DOHH2 (cell line): ENCODE measurements at regions not wholly inside any gene's neighbourhood (a gene's known extent, or its start where the extent isn't known, plus 50 kb on each side); places are given as distances from the start of the nearest gene placed in this dataset.

Experiments used
- H3F3A ChIP-seq: fragments of 200-600 bp; sonication (generic), shearing (Covaris generic); 2 replicates; pipeline ENCODE4 v1.6.0; 2016; ENCODE audit warnings: antibody characterized with exemption, mild to moderate bottlenecking; ENCODE audit not compliant: control insufficient read depth, insufficient read depth
- H3K27ac ChIP-seq: fragments of 200-600 bp; sonication (generic); 2 replicates; pipeline ENCODE4 v1.5.1; 2014; ENCODE audit warnings: low read depth, mild to moderate bottlenecking, low read length, moderate library complexity
- H3K27me3 ChIP-seq: fragments of 200-600 bp; sonication (generic); 2 replicates; pipeline ENCODE4 v1.6.1; 2014; ENCODE audit warnings: mild to moderate bottlenecking, low read length, mixed read lengths; ENCODE audit not compliant: control insufficient read depth
- H3K36me3 ChIP-seq: fragments of 200-600 bp; sonication (generic); 2 replicates; pipeline ENCODE4 v1.6.1; 2014; ENCODE audit warnings: mild to moderate bottlenecking, low read length, moderate library complexity, mixed read lengths; ENCODE audit not compliant: control insufficient read depth
- H3K4me1 ChIP-seq: fragments of 200-600 bp; sonication (generic); 2 replicates; pipeline ENCODE4 v1.6.1; 2014; ENCODE audit warnings: mild to moderate bottlenecking, low read length, mixed read lengths; ENCODE audit not compliant: control insufficient read depth
- H3K4me2 ChIP-seq: fragments of 200-600 bp; sonication (generic); 2 replicates; pipeline ENCODE4 v1.6.0; 2014; ENCODE audit warnings: mild to moderate bottlenecking, low read length, moderate library complexity
- H3K4me3 ChIP-seq: fragments of 200-600 bp; sonication (generic); 2 replicates; pipeline ENCODE4 v1.5.1; 2014; ENCODE audit warnings: mild to moderate bottlenecking, low read length, mixed read lengths
- H3K79me2 ChIP-seq: fragments of 200-600 bp; sonication (generic); 2 replicates; pipeline ENCODE4 v1.6.1; 2014; ENCODE audit warnings: mild to moderate bottlenecking, low read length, mixed read lengths; ENCODE audit not compliant: control insufficient read depth
- H3K9me2 ChIP-seq: fragments of 200-600 bp; sonication (generic); replicated peaks from 2 replicates; pipeline ENCODE4 v1.6.1; 2014; ENCODE audit warnings: mild to moderate bottlenecking, low read length, mixed read lengths; ENCODE audit not compliant: control insufficient read depth
- H3K9me3 ChIP-seq: fragments of 200-600 bp; sonication (generic); 2 replicates; pipeline ENCODE4 v1.6.1; 2014; ENCODE audit warnings: antibody characterized with exemption, low read length, mixed read lengths; ENCODE audit not compliant: control insufficient read depth, insufficient read depth
- H4K20me1 ChIP-seq: fragments of 200-600 bp; sonication (generic); 2 replicates; pipeline ENCODE4 v1.6.0; 2014; ENCODE audit warnings: low read depth, mild to moderate bottlenecking, antibody characterized with exemption, low read length, moderate library complexity; ENCODE audit not compliant: control insufficient read depth, insufficient read depth
- EZH2phosphoT487 ChIP-seq: fragments of 200-600 bp; sonication (generic); IDR thresholded peaks from 2 replicates; pipeline ENCODE4 v1.6.1; 2017; ENCODE audit warnings: borderline replicate concordance, mild to moderate bottlenecking, antibody characterized with exemption, low read length, moderate library complexity, mixed read lengths
- TF ChIP-seq, protein P1 (sequence below): fragments of 200-600 bp; sonication (generic); IDR thresholded peaks from one replicate; pipeline ENCODE4 v1.5.1; 2014; ENCODE audit warnings: antibody characterized with exemption, mild to moderate bottlenecking, low read depth, low read length; ENCODE audit not compliant: poor library complexity, severe bottlenecking

- no peak overlapping the region for H3K27ac ChIP-seq
- no peak overlapping the region for H3K4me3 ChIP-seq
- no peaks in the 10 kb centered on the region for H3F3A ChIP-seq
- no peaks in the 10 kb centered on the region for H3K9me3 ChIP-seq
- H3K36me3 ChIP-seq, result no peaks in the 10 kb centered on the region
- H4K20me1 ChIP-seq, result no peaks in the 10 kb centered on the region
- no peaks in the 10 kb centered on the region for H3K27me3 ChIP-seq
- no peaks in the 10 kb centered on the region for H3K9me2 ChIP-seq
- H3K79me2 ChIP-seq, result no peaks in the 10 kb centered on the region
- peaks cover 6% of the 10 kb centered on the region; the same call in 1 of the 2 replicates for H3K4me1 ChIP-seq
- H3K4me2 ChIP-seq, result no peak overlapping the region
- TF ChIP-seq EZH2phosphoT487, result no peak
- TF ChIP-seq, protein P1, sequence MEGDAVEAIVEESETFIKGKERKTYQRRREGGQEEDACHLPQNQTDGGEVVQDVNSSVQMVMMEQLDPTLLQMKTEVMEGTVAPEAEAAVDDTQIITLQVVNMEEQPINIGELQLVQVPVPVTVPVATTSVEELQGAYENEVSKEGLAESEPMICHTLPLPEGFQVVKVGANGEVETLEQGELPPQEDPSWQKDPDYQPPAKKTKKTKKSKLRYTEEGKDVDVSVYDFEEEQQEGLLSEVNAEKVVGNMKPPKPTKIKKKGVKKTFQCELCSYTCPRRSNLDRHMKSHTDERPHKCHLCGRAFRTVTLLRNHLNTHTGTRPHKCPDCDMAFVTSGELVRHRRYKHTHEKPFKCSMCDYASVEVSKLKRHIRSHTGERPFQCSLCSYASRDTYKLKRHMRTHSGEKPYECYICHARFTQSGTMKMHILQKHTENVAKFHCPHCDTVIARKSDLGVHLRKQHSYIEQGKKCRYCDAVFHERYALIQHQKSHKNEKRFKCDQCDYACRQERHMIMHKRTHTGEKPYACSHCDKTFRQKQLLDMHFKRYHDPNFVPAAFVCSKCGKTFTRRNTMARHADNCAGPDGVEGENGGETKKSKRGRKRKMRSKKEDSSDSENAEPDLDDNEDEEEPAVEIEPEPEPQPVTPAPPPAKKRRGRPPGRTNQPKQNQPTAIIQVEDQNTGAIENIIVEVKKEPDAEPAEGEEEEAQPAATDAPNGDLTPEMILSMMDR, result no peak
Measured at GRCh38 chr3:135779590-135780235, 185.8 kb upstream of the PPP2R3A start.

- Histone ChIP-seq H3K9me3 (no peaks in the 10 kb centered on the region), H3K36me3 (no peaks in the 10 kb centered on the region), H3F3A (no peaks in the 10 kb centered on the region), H3K4me2 (no peak overlapping the region), H3K79me2 (no peaks in the 10 kb centered on the region), H3K4me1 (peaks cover 8% of the 10 kb centered on the region; the same call in 1 of the 2 replicates), H4K20me1 (no peaks in the 10 kb centered on the region), H3K27me3 (no peaks in the 10 kb centered on the region), H3K27ac (no peak overlapping the region), H3K4me3 (no peak overlapping the region), H3K9me2 (no peaks in the 10 kb centered on the region)
- TF ChIP-seq, protein P1, result no peak
- no peak for TF ChIP-seq EZH2phosphoT487
Measured at GRCh38 chr3:135781026-135781815, 184.3 kb upstream of the PPP2R3A start.

DNA sequence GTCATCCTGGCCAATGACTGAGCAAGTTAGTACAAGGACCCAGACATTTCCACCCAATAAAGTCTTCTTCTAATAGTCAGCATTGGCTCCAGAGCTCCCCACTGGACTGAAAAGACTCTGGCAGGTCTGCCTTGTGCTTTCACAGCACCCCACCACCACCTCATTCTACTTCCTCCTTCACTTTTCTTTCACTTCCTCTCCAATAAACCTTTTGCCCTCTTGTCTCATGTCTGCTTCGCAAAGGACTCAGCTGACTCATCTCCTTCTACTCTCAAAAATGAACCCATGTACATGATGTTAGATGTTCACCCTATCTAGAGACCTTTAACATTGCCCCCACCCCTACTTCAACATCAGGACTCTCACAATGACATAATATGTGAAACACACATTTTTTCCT is 181.0 kb upstream of the PPP2R3A start:
- no peaks in the 10 kb centered on the region for H3K36me3 ChIP-seq
- TF ChIP-seq EZH2phosphoT487, result no peak
- TF ChIP-seq, protein P1, result no peak
- no peaks in the 10 kb centered on the region for H3F3A ChIP-seq
- H3K9me3 ChIP-seq, result no peaks in the 10 kb centered on the region
- H3K9me2 ChIP-seq, result no peaks in the 10 kb centered on the region
- no peaks in the 10 kb centered on the region for H3K79me2 ChIP-seq
- H3K4me1 ChIP-seq, result peaks cover 8% of the 10 kb centered on the region; the same call in 1 of the 2 replicates
- H3K27ac ChIP-seq, result no peak overlapping the region
- H3K27me3 ChIP-seq, result no peaks in the 10 kb centered on the region
- no peak overlapping the region for H3K4me3 ChIP-seq
- no peak overlapping the region for H3K4me2 ChIP-seq
- no peaks in the 10 kb centered on the region for H4K20me1 ChIP-seq
